NB4 (cell line): ENCODE measurements at regions not wholly inside any gene's neighbourhood (a gene's known extent, or its start where the extent isn't known, plus 50 kb on each side); places are given as distances from the start of the nearest gene placed in this dataset.

Experiments
- DNase-seq: peaks from one replicate; pipeline ENCODE4 v3.0.0; 2010; ENCODE audit warnings: low read depth
- H3K4me3 ChIP-seq: one replicate; pipeline ENCODE4 v1.5.1; 2011; ENCODE audit warnings: mild to moderate bottlenecking, low read depth, low read length, moderate library complexity
- CTCF ChIP-seq: IDR thresholded peaks from one replicate; pipeline ENCODE4 v1.5.1; 2012; ENCODE audit warnings: low read depth, low read length
- MAX ChIP-seq: IDR thresholded peaks from 2 replicates; pipeline ENCODE4 v1.6.1; 2011; ENCODE audit warnings: low read depth, low read length
- MYC ChIP-seq: IDR thresholded peaks from 2 replicates; pipeline ENCODE4 v1.6.1; 2011; ENCODE audit warnings: low read depth, low read length
- POLR2A ChIP-seq: IDR thresholded peaks from 2 replicates; pipeline ENCODE4 v1.6.1; 2011; ENCODE audit warnings: mild to moderate bottlenecking; ENCODE audit not compliant: insufficient read length; ENCODE audit errors: extremely low read depth

- no peak overlapping the region for H3K4me3 ChIP-seq
- TF ChIP-seq CTCF, result no peak
- no peak for TF ChIP-seq MYC
- TF ChIP-seq MAX, result no peak
- no peak for TF ChIP-seq POLR2A
- no peak for DNase-seq
Measured at GRCh38 chr1:94317790-94318188, 80.4 kb upstream of the ARHGAP29 start.

- no peak overlapping the region for H3K4me3 ChIP-seq
- no peak for DNase-seq
- TF ChIP-seq CTCF, result no peak
- no peak for TF ChIP-seq MAX
- TF ChIP-seq MYC, result no peak
- no peak for TF ChIP-seq POLR2A
Measured at GRCh38 chr1:94316836-94317789, 79.7 kb upstream of the ARHGAP29 start.

- no peak for TF ChIP-seq POLR2A
- no peak overlapping the region for H3K4me3 ChIP-seq
- no peak for DNase-seq
Measured at GRCh38 chr1:94316183-94316582, 78.8 kb upstream of the ARHGAP29 start.

GRCh38 chr1:94315552-94316116 is 78.2 kb upstream of the ARHGAP29 start:
- no peak for DNase-seq
- TF ChIP-seq POLR2A (no peak), MAX (no peak), MYC (no peak), CTCF (no peak)
- no peak overlapping the region for H3K4me3 ChIP-seq

GRCh38 chr1:94314222-94314858 is 77.0 kb upstream of the ARHGAP29 start:
- no peak for DNase-seq
- TF ChIP-seq MAX (no peak), POLR2A (no peak), MYC (no peak), CTCF (no peak)
- H3K4me3 ChIP-seq, result no peak overlapping the region
